Endodermal cell (in vitro differentiated cells): ENCODE measurements at regions not wholly inside any gene's neighbourhood (a gene's known extent, or its start where the extent isn't known, plus 50 kb on each side); places are given as distances from the start of the nearest gene placed in this dataset.

Experiments used
- DNase-seq: peaks from one replicate; pipeline ENCODE4 v3.0.0-alpha.2; 2017
- H3K27ac ChIP-seq: 2 replicates; pipeline ENCODE4 v1.5.1; 2013; ENCODE audit warnings: mild to moderate bottlenecking, low read depth, low read length, moderate library complexity
- H3K27me3 ChIP-seq: 2 replicates; pipeline ENCODE4 v1.6.1; 2013; ENCODE audit warnings: mild to moderate bottlenecking, low read length, moderate library complexity; ENCODE audit not compliant: insufficient read depth, control insufficient read depth, poor library complexity, severe bottlenecking
- H3K36me3 ChIP-seq: 2 replicates; pipeline ENCODE4 v1.7.0; 2013; ENCODE audit warnings: mild to moderate bottlenecking, low read length, moderate library complexity; ENCODE audit not compliant: control insufficient read depth, insufficient read depth
- H3K4me1 ChIP-seq: one replicate; pipeline ENCODE4 v1.7.0; 2013; ENCODE audit warnings: low read length; ENCODE audit not compliant: control insufficient read depth, insufficient read depth
- H3K4me3 ChIP-seq: 2 replicates; pipeline ENCODE4 v1.5.1; 2013; ENCODE audit warnings: mild to moderate bottlenecking, low read length, moderate library complexity
- H3K9ac ChIP-seq: 2 replicates; pipeline ENCODE4 v1.6.1; 2013; ENCODE audit warnings: mild to moderate bottlenecking, low read length, moderate library complexity; ENCODE audit not compliant: poor library complexity, severe bottlenecking; ENCODE audit errors: extremely low read depth
- H3K9me3 ChIP-seq: 2 replicates; pipeline ENCODE4 v1.6.1; 2013; ENCODE audit warnings: mild to moderate bottlenecking, low read length, moderate library complexity; ENCODE audit not compliant: control insufficient read depth
- H3K27ac Mint-ChIP-seq: 2 replicates; pipeline ENCODE4 v1.8.0; 2020; ENCODE audit warnings: mixed read lengths
- H3K27me3 Mint-ChIP-seq: 2 replicates; pipeline ENCODE4 v1.8.0; 2021; ENCODE audit warnings: mild to moderate bottlenecking, mixed read lengths; ENCODE audit not compliant: insufficient read depth
- H3K36me3 Mint-ChIP-seq: 2 replicates; pipeline ENCODE4 v1.8.0; 2020; ENCODE audit warnings: low read depth, mixed read lengths
- H3K4me1 Mint-ChIP-seq: 2 replicates; pipeline ENCODE4 v1.8.0; 2020; ENCODE audit warnings: mixed read lengths
- H3K4me3 Mint-ChIP-seq: 2 replicates; pipeline ENCODE4 v1.8.0; 2020; ENCODE audit warnings: mild to moderate bottlenecking, moderate library complexity, mixed read lengths
- H3K9me3 Mint-ChIP-seq: 2 replicates; pipeline ENCODE4 v1.8.0; 2020; ENCODE audit warnings: mild to moderate bottlenecking, mixed read lengths
- CTCF ChIP-seq: fragments of 200-600 bp; sonication (generic); conservative IDR thresholded peaks from 2 replicates; pipeline ENCODE4 v1.5.0; 2021; ENCODE audit warnings: antibody characterized with exemption, mild to moderate bottlenecking
- WGBS, 2 experiments: methylation state at CpG; one replicate each; pipeline versions ENCODE4 v1.1.5 to v1.1.7; 2013; ENCODE audit warnings: missing lambda C conversion rate in 2 of 2, mixed read lengths in 1 of 2; ENCODE audit not compliant: insufficient coverage in 1 of 2, insufficient read length in 1 of 2; 5-methylcytosine and 5-hydroxymethylcytosine counted together

- no peaks in the 10 kb centered on the region for H3K9me3 Mint-ChIP-seq
- no peak overlapping the region for H3K27ac ChIP-seq
- no peaks in the 10 kb centered on the region for H3K27me3 ChIP-seq
- H3K9me3 ChIP-seq = no peaks in the 10 kb centered on the region
- no peaks in the 10 kb centered on the region for H3K4me1 Mint-ChIP-seq
- H3K36me3 ChIP-seq = no peaks in the 10 kb centered on the region
- H3K4me3 Mint-ChIP-seq = no peak overlapping the region
- no peak for TF ChIP-seq CTCF
- no peaks in the 10 kb centered on the region for H3K36me3 Mint-ChIP-seq
- no peaks in the 10 kb centered on the region for H3K27me3 Mint-ChIP-seq
- 83% methylated on average over 2 of the region's 2 CpGs; no CpG with 5 or more reads in 1 of the 2 experiments for WGBS, 2 experiments
- no peak overlapping the region for H3K27ac Mint-ChIP-seq
- H3K4me1 ChIP-seq = no peaks in the 10 kb centered on the region
- no peak for DNase-seq
- no peak overlapping the region for H3K4me3 ChIP-seq
- no peak overlapping the region for H3K9ac ChIP-seq
These were observed 138.2 kb downstream of the QDPR start for GRCh38 chr4:17373666-17374065.

- 74% methylated on average over 2 of the region's 2 CpGs; no CpG with 5 or more reads in 1 of the 2 experiments for WGBS, 2 experiments
- no peaks in the 10 kb centered on the region for H3K4me1 Mint-ChIP-seq
These were observed 141.1 kb downstream of the QDPR start for GRCh38 chr4:17370818-17371217.

GRCh38 chr4:17368408-17368807 lies 143.5 kb downstream of the QDPR start:
- no peaks in the 10 kb centered on the region for H3K36me3 ChIP-seq
- no peak overlapping the region for H3K9ac ChIP-seq
- H3K27ac ChIP-seq = no peak overlapping the region
- H3K9me3 ChIP-seq = no peaks in the 10 kb centered on the region
- Mint-ChIP-seq H3K4me3 (no peak overlapping the region), H3K36me3 (no peaks in the 10 kb centered on the region), H3K27ac (no peak overlapping the region), H3K27me3 (peaks cover 4% of the 10 kb centered on the region), H3K4me1 (no peaks in the 10 kb centered on the region), H3K9me3 (no peaks in the 10 kb centered on the region)
- H3K4me3 ChIP-seq = no peak overlapping the region
- no peak for DNase-seq
- no peaks in the 10 kb centered on the region for H3K27me3 ChIP-seq
- TF ChIP-seq CTCF = no peak
- no peaks in the 10 kb centered on the region for H3K4me1 ChIP-seq

More at GRCh38 chr4:17370818-17371217, 141.1 kb downstream of the QDPR start:
- Mint-ChIP-seq H3K27me3 (no peaks in the 10 kb centered on the region), H3K4me3 (no peak overlapping the region), H3K27ac (no peak overlapping the region), H3K9me3 (no peaks in the 10 kb centered on the region), H3K36me3 (no peaks in the 10 kb centered on the region)
- no peak for DNase-seq
- no peak for TF ChIP-seq CTCF
- H3K4me3 ChIP-seq = no peak overlapping the region
- H3K4me1 ChIP-seq = no peaks in the 10 kb centered on the region
- H3K27me3 ChIP-seq = no peaks in the 10 kb centered on the region
- H3K36me3 ChIP-seq = no peaks in the 10 kb centered on the region
- no peak overlapping the region for H3K27ac ChIP-seq
- H3K9ac ChIP-seq = no peak overlapping the region
- H3K9me3 ChIP-seq = no peaks in the 10 kb centered on the region
